GM21526 (cell line): ENCODE measurements at regions not wholly inside any gene's neighbourhood (a gene's known extent, or its start where the extent isn't known, plus 50 kb on each side); places are given as distances from the start of the nearest gene placed in this dataset.

Experiments
- ATAC-seq: cut with Tn5 transposase; IDR thresholded peaks from one replicate; pipeline ENCODE4 v1.9.1; 2021; ENCODE audit warnings: moderate library complexity; ENCODE audit not compliant: unreplicated experiment, low FRiP score

DNA sequence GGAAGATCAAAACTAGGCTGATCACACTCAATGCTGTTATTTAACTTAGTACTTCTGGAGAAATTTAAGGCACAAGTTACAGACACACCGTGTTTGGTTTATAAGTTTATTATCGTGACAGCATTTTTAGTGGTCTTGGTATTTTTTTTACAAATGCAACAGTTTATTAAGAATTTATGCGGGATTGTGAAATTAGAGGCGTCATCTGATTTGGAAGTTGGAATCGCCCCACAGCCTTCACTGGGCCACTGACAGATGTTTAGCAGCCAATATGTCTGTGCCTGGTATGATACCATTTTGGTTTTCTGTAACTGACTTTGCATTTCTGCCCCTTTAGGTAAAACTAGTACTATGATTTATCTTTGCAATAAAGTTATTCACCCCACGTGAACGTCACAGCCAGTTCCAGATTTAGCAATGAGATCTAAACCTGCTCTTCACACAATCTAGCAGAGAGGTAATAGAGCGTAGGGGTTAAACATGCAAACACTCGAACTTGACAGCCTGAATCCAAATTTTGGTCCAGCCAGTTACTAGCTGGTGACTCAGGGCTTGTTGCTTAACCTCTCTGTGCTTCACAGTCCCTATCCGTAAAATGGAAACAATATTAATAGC is 73.2 kb upstream of the SSTR1 start:
- no peak for ATAC-seq

DNA sequence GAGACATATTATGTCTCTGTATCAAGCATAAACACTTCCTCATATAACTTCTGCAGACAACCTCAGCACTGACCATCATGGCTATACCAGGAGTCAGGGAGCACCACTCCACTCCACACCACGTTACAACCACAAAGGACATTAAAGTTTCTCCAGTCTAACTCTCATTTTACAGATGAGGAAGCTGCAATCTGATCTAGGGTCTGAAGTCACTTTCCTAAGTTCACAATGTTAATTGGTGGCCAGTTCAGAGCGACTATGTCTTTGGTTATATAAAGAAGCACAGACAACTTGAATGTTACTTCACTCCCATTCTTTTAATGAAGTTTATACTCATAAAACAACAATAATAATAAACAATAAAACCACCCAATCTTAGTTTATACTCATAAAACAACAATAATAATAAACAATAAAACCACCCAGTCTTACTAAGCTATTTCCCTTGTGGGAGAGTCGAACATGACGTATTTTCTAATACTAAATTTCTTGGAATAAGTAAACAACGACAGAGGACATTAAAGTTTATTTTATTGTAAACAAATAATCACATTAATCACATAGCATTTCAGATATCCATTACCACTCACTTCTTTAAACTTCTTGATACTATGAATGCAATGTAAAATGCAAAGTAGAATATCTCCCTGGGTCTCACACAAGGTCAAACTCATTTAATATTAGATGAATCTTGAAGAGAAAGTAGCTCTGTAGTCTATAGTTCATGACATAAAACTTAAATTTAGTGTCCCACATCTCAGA is 72.4 kb upstream of the SSTR1 start:
- no peak for ATAC-seq

DNA sequence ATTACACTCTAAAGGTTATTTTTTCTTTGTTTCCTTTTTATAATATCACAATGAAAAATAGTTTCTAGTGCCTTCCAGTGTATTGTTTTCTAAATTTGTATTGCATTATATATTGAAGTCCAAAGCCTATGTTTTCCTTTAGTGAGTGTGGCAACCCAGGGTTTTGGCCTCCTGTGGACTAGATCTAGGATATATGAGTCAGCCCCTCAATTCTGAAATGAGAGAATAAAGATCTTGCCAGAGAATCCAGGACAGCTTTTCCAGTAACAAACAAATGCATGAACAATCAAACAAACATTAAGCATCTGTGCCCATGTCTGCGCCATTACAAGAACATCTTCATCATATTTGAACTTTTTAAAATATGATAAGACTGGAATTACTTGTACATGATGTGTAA is 70.7 kb upstream of the SSTR1 start:
- ATAC-seq: no peak

DNA sequence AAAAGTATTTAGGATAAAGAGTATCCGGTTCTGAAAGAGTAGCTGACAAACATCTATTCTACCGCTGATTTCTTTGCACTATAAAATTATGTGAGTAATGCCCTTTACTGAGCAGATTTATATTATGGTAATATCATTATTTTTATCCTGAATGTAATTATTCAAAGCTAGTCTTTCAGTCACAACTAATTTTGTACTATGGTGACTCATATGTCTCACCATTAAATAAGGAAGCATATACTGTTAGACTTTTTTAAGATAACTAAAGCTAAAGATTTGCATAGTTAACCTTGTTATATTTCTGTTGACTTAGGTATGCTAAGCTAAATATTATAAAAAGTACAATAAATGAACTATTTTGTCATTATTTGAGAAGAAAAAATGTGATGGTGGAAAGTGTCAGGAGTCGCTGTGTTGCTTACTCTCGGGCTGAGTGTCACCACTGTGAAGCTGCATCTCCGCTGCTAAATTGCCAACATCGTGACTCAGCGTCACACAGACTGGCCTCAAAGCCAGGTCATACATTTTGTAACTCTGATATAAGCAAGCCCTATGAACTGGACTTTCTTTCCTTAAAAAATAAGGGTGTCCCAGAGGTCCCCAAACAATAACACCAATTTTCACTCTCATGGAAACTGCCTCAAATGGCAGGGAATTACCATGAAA is 69.1 kb upstream of the SSTR1 start:
- no peak for ATAC-seq

DNA sequence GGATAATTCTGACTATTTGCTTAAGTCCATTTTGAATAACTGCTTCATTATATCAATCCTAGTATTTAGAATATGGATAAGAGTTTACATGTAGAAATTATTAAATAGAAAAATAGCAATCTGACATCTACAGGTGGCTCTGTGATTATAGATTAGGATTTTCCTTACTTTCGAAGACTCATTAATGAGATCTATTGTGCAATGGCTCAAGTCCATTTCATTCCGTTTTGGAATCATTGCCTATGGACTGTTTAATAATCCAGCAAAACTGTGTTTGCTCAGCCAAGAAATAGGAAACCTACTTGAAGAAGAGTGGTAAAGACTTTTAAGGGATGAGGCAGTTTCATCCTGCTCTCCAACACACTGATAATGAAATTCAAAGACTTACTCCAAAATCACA is 67.8 kb upstream of the SSTR1 start:
- no peak for ATAC-seq

DNA sequence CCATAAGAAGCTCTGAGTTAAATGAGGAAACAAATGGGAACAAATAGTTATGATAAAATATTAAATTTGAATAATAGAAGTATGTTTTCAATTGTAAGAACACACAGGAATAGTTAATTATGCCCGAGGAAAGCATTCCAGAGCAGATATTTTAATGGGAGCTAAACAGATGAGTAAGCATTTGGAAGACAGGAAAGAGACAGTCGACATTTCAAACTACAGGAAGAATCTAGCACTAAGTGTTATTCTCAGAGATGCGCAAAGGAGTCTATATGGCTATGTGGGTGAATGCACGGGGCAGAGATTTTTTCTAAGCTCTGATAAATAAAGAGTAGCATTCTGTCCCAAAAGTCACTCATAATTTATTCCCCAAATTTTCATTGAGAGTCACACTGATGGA is 64.5 kb upstream of the SSTR1 start:
- no peak for ATAC-seq

DNA sequence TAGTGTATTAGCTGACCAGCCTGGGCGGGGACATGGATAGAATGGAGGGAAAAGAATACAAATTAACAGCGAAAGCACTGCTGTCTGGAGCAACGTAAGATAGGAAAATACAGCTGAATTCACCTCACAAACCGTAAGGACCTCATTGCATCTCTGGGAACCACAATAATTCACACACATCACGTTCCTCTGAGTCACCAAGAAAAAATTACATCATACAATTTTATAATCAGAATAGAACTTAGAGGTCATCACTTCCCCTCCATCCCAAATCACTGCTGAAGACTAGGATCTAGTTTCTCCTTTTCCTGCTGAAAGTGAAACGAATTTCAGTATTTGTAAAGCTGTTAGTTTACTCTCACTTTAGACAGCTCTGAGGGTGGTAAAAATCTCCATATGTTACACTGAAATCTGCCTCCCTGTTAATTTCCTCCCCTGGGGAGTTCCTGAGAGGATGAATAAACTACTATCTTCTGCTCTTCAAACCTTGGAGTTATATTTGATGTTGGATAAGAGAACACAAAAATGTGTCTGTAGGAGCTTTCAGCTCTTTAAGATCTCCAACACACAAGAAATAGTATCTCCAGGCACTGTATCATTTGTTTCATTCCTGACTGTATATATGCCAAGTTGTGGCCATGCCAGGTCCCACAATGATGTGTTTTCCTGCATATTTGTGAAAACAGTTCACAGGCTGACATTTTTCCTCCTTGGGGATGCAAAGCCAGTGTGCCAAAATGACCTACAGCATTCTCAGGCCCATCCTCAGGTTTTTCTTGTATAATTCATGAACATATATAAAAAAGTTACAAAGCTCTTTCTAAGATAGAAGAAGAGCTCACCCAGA is 63.8 kb upstream of the SSTR1 start:
- ATAC-seq: no peak

GRCh38 chr14:38145142-38145541 is 62.6 kb upstream of the SSTR1 start:
- ATAC-seq: no peak

DNA sequence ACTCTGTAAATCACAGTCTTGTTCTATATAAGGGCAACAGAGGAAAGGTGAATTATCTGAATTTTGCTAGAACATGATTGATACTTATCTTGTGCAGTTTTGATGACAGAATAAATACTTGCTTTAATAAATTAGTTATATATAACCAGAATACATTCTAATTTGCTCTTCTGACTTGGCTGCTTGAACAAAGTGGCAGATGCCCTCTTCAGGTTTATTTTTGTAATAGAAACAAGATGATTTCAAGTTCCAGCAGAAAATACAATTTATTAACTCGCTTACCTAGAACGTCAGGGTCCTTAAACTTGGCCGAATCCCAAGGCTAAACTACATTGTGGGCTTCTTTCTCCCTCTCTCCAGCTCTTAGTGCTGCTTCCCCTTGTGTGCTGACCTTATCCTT is 57.6 kb upstream of the SSTR1 start:
- no peak for ATAC-seq
